ENCODE measurements at regions not wholly inside any gene's neighbourhood (a gene's known extent, or its start where the extent isn't known, plus 50 kb on each side); places are given as distances from the start of the nearest gene placed in this dataset.
A peak's percentile ranks its signal among the peaks of the same experiment; 100 is the strongest.

DNA sequence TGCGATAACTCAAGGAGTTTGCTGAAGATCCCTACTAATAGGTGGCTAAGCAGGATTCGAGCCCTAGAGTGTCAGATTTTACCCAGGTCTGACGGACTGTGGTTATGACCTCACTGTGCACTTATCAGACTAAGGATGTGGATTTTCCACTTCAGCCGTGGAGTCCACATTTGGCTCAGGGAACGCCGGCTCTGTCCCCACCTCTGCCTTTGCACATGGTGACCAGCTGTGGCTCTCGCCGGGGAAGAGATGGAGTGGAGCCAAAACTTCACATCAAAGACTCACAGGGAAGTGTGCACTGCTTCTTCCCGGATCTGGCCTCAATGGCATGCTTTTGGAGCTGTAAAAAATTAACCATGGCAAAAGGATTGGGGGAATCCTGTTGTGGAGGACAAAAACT, 249.3 kb upstream of the APCDD1 start:
- Histone ChIP-seq H3K36me3 (replicated peaks) (no peaks in the 10 kb centered on the region), H3K27ac (no peak overlapping the region), H3K27me3 (replicated peaks) (no peaks in the 10 kb centered on the region), H3K4me3 (ENCODE audit: low read depth, low read length) (no peak overlapping the region)
- no peak for DNase-seq
- TF ChIP-seq, protein P1, sequence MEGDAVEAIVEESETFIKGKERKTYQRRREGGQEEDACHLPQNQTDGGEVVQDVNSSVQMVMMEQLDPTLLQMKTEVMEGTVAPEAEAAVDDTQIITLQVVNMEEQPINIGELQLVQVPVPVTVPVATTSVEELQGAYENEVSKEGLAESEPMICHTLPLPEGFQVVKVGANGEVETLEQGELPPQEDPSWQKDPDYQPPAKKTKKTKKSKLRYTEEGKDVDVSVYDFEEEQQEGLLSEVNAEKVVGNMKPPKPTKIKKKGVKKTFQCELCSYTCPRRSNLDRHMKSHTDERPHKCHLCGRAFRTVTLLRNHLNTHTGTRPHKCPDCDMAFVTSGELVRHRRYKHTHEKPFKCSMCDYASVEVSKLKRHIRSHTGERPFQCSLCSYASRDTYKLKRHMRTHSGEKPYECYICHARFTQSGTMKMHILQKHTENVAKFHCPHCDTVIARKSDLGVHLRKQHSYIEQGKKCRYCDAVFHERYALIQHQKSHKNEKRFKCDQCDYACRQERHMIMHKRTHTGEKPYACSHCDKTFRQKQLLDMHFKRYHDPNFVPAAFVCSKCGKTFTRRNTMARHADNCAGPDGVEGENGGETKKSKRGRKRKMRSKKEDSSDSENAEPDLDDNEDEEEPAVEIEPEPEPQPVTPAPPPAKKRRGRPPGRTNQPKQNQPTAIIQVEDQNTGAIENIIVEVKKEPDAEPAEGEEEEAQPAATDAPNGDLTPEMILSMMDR (IDR thresholded peaks at IDR 0.05; ENCODE audit: low read depth, low read length, missing control alignments) = no peak
- in situ Hi-C loops (cut with HindIII; ENCODE audit: low pct_ligation_motif_present, low sequenced_read_pairs) = no loop called here

DNA sequence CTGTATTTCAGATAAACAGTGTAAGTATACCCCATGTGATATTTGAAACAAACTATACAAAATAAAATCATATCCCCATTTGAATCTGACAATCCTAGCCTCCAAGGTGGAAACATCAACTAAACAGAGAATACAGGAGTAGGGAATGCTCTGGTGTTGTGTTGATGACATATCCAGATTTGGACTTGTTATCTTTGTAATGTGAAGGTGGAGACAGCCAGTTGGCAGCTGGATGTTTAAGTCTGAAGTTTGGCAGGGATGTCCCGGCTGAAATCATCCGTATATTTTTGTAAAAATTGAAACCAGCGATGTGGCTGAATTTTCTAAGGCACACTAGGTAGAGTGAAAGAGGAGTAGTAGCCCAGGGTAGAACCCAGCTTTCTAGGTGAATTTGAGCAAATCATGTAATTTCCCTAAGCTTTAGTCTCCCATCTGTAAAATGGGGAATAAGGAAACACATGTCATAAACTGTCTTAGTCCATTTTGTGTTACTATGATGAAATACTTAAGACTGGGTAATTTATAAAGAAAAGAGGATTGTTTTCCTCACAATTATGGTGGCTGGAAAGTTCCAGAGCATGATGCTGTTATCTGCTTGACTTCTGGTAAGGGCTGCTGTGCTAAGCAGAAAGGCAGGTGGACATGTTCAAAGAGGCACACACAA, 246.6 kb upstream of the APCDD1 start:
- TF ChIP-seq, protein P1 (IDR thresholded peaks at IDR 0.05; ENCODE audit: low read depth, low read length, missing control alignments) = no peak
- no peak overlapping the region for H3K27ac ChIP-seq
- H3K27me3 ChIP-seq (replicated peaks) = no peaks in the 10 kb centered on the region
- no peak for DNase-seq
- H3K36me3 ChIP-seq (replicated peaks) = no peaks in the 10 kb centered on the region
- in situ Hi-C loops (cut with HindIII; ENCODE audit: low pct_ligation_motif_present, low sequenced_read_pairs) = no loop called here
- no peak overlapping the region for H3K4me3 ChIP-seq (ENCODE audit: low read depth, low read length)

DNA sequence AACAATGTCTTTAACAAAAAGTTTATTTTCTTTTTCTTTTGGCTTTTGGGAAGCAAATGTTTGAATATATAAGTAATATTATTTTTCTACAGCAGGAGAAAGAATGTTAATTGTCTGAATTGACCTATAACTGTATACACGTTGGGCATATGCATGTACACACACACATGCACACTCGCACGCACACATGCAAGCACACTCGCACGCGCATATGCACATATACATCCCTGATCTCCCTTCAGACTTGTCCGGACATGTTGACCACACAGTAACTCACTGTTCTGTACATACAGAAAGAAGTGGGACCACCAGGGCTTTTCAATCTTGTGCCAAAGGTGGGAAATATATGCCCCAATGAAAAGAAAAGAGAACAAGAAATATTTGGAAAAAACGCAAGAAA, 245.1 kb upstream of the APCDD1 start:
- H3K27me3 ChIP-seq (replicated peaks) = no peaks in the 10 kb centered on the region
- H3K27ac ChIP-seq = no peak overlapping the region
- no peak for DNase-seq
- TF ChIP-seq, protein P1 (IDR thresholded peaks at IDR 0.05; ENCODE audit: low read depth, low read length, missing control alignments) = no peak
- H3K4me3 ChIP-seq (ENCODE audit: low read depth, low read length) = no peak overlapping the region
- H3K36me3 ChIP-seq (replicated peaks) = no peaks in the 10 kb centered on the region
- in situ Hi-C loops (cut with HindIII; ENCODE audit: low pct_ligation_motif_present, low sequenced_read_pairs) = no loop called here

DNA sequence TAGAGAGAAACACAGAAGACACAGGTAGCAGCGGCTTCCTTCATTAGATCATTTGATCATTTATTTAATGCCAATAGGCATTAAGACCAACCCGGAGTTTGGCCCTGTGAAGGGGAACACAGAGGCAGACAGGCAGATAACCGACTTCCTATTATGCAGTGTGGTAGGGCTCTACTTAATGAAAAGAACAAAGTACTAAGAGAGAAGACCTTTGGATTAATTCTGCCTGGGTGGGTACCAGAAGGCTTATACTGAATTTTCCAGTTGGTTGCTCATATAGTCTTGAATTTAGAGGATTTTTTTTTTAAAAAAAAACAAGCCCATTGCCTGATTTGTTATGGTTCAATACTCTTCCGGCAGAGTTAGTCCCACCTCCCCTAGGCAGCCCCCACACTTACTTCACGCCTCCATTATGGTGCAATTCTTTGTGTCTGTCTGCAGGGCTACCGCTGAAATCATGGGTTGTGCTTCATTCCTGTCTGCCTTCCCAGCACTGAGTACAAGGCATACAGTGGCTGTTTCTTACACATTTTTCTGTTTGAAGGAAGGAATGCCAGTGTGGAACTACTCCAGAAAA, 244.3 kb upstream of the APCDD1 start:
- in situ Hi-C loops (cut with HindIII; ENCODE audit: low pct_ligation_motif_present, low sequenced_read_pairs) = no loop called here
- DNase-seq = no peak
- TF ChIP-seq, protein P1 (IDR thresholded peaks at IDR 0.05; ENCODE audit: low read depth, low read length, missing control alignments) = no peak

DNA sequence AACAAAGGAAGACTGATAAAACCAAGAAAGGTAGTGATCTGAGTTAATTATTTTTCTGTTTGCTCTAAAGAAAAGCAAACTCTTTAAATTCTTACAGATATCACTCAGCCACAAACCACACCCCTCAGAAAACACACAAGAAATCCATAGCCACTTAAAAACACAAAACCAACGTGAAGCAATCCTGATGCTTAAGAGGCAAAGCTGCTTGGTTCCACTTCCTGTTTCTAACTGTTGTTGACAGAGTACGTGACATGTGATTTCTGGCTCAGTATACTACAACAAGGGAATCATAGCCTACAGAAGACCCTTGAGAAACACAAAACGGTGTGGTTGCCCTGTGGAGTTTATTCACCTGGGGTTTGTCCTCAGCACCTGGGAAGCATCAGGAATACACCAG, 240.9 kb upstream of the APCDD1 start:
- Histone ChIP-seq H3K27ac (no peak overlapping the region), H3K27me3 (replicated peaks) (no peaks in the 10 kb centered on the region), H3K4me3 (ENCODE audit: low read depth, low read length) (no peak overlapping the region), H3K36me3 (replicated peaks) (no peaks in the 10 kb centered on the region)
- DNase-seq = peak; percentile 6
- in situ Hi-C loops (cut with HindIII; ENCODE audit: low pct_ligation_motif_present, low sequenced_read_pairs) = no loop called here
- TF ChIP-seq, protein P1 (IDR thresholded peaks at IDR 0.05; ENCODE audit: low read depth, low read length, missing control alignments) = no peak

More for the DNA sequence above, 244.3 kb upstream of the APCDD1 start:
- no peak overlapping the region for H3K27ac ChIP-seq
- no peak overlapping the region for H3K4me3 ChIP-seq (ENCODE audit: low read depth, low read length)
- no peaks in the 10 kb centered on the region for H3K36me3 ChIP-seq (replicated peaks)
- H3K27me3 ChIP-seq (replicated peaks) = no peaks in the 10 kb centered on the region

DNA sequence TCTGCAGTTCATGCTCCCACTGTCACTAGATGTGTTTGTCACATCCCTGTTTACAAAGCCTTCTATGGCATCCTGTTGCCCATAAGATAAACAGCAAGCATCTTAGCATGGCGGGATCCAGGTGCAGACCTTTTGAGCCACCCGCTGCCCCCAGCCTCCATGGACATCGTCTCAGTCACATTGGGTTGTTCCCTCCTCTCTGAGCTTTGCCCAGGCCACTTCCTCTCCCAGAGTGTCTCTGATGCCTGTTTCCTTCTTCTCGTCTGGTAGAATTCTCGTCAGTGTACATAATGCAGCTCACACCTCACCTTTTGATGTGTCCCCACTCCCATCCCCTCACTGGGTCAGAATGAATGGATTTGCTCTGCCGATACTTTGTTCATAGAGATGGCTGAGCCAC, 239.0 kb upstream of the APCDD1 start:
- no peak for DNase-seq
- no peaks in the 10 kb centered on the region for H3K27me3 ChIP-seq (replicated peaks)
- in situ Hi-C loops (cut with HindIII; ENCODE audit: low pct_ligation_motif_present, low sequenced_read_pairs) = no loop called here
- no peak overlapping the region for H3K27ac ChIP-seq
- TF ChIP-seq, protein P1 (IDR thresholded peaks at IDR 0.05; ENCODE audit: low read depth, low read length, missing control alignments) = no peak
- no peak overlapping the region for H3K4me3 ChIP-seq (ENCODE audit: low read depth, low read length)
- no peaks in the 10 kb centered on the region for H3K36me3 ChIP-seq (replicated peaks)

Data from brain microvascular endothelial cell (primary cell).